NCI-H2107 (cell line): ENCODE measurements at regions not wholly inside any gene's neighbourhood (a gene's known extent, or its start where the extent isn't known, plus 50 kb on each side); places are given as distances from the start of the nearest gene placed in this dataset.

Experiments
- DNase-seq: peaks from one replicate; lab custom pipeline; 2025; lab: John Stamatoyannopoulos, UW

DNA sequence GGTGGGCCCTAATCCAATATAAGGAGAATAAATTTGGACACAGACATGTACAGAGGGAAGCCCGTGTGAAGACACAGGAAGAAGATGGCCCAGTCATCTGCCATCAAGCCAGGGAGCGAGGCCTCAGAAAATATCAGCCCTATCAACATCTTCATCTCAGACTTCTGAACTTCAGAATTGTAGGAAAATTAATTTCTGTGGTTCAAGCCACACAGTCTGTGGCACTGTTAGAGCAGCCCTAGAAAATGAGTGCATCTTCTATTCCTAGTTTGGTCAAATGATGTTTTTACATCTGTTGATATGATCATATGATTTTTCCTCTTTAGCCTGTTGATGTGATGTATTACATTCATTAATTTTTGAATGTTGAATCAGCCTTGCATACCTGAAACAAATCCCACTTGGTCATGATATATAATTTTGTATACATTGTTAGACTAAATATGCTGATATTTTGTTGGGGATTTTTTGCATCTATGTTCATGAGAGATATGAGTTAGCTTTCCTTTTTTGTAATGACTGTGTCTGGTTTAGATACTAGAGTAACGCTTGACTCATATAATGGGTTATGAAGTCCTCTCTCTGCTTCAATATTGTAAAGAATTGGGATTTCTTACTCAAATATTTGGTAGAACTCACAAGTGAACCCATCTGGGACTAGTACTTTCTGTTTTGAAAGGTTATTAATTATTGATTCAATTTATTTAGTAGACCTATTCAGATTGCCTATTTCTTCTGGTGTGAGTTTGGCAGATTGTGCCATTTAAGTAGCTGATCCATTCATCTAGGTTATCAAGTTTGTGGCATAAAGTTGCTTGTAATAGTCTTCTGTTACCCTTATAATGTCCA is 451.4 kb downstream of the EIPR1 start:
- no peak for DNase-seq

DNA sequence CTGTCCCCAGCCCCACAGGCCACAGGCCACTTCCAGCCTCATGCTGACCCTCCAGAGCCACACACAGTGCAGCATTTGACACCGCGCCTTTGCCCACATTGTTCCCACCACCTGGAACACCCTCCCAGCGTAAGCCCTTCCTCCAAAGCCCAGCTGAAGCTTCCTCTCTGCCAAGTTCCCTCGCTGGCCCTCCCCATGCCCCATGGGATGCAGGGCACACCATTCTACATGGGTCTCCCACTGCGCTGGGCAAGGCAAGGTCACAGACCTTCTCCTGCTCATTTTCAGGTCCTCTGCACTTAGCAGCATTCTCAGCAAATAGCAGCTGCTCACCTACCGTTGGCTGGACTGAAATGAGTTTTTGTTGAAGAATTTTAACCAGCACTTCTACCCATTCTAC is 455.5 kb downstream of the EIPR1 start:
- no peak for DNase-seq

DNA sequence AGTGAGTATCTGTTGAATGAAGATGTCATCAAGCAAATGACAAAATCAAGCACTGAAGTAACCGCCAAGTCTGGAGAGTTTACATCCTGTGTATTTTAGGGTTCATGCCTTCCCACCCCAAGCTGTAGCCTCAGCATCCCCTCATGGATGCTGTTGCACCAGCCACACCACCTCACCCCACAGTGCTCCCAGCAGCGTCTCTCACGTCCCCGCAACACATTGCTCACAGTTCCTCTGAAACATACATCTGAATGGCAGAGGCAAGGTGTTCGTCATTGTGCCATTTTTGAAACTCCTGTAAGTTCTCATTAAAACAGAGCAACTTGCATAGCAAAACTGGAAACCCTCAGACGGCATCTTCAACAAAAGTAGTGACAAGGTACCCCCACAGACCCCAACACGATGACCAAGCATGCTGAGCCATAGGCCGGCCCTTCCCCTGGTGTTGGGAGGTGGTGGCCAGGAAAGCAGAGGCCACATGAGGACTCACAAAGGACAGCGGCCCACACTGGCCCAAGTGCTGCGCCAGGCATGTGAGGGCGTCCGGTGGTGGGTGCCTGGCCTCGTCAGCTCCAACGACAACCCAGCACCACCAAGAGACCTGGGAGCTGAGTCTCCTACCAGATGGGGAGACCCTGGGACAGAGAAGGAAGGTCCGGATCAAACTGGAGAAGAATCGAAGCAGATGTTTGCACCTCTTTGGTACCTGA is 456.5 kb downstream of the EIPR1 start:
- no peak for DNase-seq

DNA sequence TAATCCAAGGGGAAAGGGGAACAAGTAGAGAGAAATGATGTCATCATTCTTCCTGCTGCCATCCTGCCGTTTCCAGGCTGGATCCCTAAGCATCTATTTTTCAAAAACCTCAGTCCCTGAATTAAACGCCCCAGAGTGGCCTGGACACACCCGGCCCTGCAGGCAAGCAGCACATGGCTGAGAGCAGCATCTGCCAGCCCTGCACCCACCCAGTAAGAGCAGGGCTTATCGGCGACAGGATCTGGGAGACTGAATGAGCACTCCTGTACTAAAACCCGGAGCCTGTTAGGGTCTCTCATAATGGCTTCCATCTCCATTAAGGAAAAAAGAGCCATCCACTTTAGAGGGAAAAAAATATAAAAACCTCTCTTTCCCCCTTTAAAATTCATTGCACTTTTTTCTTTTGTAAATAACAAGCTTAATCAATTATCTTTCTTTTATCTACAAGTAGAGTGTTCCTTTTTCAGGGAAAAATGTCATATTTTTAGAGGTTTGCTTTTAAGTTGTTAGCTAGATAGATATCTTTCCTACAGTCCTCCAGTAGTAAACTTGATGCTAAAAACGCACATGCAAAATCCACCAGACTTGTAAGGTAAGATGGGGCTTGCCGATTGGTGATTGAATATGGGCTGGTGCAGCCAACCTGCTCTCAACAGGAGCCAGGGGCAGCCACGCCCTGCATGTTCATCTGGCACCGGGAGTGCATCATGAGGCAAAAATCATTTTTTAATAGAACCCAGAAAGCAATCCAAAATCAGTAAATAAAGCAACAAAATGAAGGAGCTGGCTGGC is 457.8 kb downstream of the EIPR1 start:
- DNase-seq = no peak

DNA sequence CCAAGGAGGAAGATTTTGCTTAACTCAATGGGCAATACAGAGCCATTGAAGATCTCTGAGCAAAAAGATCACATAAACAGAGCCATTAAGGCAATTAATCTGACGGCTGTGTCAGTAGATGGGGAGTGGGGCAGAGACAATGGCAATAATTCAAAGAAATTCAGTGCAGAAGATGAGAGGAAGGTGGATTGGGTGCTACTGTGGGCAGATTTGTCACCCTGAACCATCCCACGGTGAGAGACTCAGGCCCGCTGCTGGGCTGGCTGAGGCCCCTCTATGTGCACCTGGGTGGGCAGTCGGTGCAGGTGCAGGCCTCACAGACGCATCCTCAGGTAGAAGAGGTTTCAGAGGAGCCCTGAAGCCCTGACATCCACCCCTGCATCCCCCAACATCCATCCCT is 458.6 kb downstream of the EIPR1 start:
- DNase-seq = no peak

DNA sequence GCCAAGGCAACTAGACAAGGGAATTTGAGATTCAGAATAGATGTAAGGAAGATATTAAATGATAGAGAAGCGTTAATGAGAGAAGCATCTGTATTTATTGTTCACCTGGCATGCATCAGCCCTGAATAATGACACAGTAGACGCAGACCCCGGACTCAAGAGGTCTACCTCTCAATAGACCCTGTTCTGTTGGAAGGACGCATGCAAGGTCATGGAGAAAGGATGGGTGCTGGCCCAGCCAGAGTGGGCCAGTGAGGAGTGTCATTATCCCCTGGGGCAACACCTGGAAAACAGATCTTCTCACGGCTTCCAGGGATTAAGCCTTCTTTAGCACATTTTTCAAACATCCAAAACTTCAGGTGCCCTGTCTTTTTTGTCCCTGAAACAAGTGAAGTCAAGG is 461.0 kb downstream of the EIPR1 start:
- DNase-seq = no peak

DNA sequence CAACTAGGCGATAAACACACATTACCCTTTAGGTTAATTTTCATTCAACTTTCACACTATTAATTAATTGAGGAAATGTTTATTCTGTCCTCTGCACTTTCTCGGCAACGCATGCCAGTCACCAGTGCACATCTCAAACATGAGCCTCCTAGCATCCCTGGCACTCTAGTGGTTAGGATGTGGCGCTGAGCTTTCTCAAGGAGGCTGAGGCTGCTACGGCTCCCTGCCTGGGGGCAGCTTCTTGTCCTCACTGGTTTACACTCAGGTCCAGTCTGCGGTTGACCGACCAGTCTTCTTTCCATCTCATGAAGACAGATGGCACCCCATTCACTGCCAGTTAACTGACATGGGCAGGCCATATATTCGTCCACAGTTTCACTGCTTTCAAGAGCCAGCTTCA is 463.4 kb downstream of the EIPR1 start:
- no peak for DNase-seq

DNA sequence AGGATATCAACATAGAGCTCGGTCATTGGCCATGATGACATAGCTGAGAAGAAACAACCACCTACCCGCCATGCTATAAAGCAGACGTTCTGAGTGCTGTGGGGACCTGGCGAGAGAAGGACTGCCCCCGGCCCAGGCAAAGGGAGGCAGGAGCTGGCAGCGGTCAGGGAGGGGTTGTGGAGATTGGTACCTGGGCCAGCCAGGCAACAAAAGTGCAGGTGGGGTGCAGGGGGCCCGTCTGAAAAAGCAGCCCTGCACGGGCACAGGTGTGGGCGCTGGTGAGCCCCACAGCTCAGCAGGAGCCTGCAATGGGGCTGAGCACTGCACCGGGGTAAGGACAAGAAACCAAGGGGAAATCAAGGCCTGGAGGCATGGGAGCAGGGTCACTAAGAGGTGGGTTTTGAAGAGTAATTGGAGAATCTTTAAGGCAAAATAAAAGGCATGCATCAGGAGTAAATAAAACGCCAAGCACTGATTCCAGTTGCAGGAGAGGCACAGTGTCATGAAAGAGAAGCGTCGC is 464.0 kb downstream of the EIPR1 start:
- no peak for DNase-seq

DNA sequence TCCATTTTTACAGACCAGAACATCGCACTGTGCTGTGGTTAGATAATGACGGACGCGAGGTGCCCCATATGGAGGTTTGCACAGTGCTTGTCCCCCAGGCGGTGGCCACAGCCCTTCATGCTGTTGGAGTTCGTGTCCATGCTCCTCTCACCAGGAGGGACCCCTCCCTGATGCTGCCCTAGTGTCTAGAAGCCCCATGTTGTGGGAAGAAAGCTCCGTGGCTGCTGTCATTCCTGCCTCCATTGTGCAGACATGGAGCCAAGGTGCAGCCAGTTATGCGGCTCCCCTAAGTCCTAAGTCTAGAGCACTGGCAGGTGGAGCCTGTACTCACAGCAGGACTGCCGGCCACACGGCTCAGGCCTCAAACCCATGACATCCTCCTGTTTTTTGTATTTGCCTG is 464.9 kb downstream of the EIPR1 start:
- DNase-seq = no peak

DNA sequence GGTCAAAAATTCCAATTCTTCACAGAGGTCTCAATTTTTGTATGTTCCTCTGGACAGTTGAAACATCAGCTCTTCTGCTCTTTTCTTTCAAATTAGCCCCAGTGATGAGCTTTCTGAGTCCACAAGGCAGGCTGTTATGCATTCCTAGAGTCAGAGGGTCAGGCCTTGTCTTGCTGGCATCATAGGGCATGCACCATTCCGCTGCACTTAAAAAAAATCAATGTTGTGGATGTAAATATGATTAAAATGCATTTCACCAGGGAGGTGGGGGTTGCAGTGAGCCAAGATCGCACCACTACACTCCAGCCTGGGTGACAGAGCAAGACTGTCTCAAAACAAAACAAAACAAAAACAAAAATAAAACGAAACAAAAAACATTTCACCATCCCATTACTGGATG is 465.3 kb downstream of the EIPR1 start:
- no peak for DNase-seq

DNA sequence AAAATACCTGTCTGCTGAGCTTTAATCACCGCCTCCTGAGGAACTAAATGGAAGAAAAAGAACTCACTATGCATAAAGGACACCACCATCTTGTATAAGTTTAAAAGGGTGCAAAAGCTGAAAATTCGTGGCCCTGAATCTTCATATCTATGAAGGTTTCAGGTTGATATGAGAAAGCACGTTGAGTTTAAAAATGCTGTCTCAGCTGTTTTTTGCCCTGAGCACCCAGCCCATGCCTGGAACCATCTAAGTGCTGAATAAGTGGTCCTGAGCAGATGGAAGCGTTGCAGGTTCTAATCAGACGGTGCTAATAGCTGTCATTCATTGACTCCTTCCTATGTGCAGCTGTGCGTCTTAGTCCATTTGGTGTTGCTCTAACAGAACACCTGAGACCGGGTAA is 467.4 kb downstream of the EIPR1 start:
- DNase-seq = no peak

DNA sequence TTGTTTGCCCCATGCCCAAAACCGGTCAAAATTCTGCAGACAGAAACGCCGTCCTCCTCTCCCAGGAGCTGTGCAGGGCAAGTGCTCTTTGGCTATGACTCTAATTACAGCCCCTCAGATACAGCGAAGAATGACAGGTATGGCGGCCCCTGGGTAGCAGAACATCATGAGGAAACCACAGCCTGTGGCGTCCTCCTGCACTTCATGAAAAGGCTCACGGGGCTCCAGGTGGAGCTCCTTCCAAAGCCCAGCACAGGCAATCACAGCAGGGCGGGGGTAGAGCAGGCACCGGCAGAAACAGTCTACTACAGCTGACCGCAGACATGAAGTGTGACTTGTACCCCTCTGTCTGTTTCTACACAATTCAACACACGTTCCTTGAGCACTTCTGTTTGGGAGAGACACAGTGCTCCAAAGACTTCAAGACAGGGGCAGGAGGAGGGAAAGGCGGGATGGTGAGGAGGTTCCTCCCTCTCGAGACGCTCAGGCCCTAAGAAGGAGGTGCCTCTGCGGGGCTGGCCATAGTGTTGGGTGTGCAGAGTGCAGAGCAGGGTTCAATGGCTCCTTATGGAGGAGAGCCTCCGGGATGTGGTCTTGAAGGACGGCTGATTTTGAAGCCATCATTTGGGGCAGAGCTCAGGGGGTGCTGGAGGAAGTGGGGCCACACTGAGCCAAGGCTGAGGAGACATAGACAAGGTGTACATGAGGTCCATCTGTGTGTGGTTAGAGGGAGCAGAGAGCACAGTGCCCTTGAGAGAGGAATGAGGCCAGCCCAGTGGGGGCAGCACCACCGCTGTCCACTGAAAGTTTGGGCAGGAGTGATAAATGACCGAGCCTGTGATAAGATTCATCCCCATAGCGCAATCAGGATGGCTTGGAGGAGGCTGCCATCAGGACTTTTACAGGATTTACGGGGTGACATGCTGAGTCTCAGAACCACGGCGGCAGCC is 468.3 kb downstream of the EIPR1 start:
- no peak for DNase-seq

DNA sequence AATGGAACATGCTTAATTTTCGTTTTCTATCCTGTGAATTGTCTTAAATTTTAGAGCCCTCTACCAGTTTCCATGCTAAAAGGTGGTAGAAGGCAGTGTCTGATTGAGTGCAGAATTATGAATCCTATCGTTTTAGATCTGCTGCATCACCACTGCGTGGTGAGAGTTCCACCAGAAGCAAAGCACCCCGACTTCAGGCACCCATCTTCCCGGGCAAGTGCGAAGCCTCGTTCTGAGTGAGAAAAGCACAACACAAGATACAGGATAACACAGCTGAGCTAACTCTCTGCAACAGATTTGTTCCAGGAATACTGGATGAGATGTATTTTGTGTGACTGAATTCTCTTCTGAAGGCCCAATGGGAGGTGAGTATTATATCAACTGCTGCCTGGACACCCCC is 471.5 kb downstream of the EIPR1 start:
- DNase-seq = no peak

DNA sequence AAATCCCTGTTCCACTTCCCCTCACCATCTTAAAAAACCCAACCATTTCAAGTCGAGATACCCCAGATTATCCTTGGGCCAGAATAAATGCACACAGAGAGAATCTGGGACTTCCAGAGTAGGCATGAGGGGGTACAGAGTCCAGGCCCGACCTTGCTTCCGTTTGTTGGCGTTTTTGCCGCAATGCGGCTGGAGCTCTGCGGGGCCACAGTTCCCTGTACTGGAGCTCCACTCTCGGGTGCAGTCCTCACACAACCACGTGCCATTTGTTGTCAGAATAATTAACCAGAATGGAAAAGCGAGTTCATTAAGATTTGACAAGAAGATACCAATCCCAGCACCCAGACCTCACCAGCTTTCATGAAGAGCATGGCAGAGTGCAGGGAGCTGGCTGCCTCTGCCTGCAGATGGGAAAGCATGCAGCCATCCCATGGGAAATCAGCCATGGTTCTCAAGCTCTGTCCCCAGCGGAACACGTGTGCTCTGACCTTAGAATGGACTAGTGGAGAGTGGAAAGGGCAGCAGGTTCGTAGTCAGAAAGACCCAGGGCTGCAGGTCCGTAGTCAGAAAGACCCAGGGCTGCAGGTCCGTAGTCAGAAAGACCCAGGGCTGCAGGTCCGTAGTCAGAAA is 472.8 kb downstream of the EIPR1 start:
- no peak for DNase-seq

DNA sequence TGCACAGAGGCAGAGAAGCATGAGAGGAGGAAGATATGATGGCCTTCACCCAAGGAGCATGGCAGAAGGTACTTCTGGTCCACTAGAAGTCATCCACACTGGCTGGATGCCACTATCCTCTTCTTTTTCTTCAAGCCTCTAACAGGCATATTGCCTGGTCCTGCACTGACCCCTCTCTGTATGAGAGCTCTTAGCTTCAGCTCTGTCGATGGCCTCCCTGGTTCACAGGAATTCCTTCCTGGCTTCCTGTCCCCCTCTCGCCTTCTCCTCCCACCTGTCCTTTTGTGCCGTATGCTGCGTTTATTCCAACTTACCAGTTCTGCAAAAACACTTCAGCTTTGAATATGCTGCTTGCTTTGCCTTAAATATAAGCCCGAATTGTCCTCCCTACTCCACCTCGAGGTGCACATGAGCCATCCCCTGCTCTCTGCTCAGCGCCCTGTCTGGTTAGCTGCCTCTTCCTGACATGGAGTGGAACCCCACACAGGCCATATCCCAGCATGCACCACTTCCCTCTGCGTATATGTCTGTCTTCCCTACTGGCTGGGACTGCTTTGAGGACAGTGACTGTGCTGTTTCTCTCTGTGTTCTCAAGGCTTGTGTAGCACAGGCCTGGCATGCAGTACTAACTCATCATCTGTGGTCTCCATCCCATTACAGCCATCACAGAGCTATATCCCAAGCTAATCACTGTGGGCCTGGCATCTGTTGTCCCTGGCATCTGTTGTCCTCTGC is 474.9 kb downstream of the EIPR1 start:
- no peak for DNase-seq

DNA sequence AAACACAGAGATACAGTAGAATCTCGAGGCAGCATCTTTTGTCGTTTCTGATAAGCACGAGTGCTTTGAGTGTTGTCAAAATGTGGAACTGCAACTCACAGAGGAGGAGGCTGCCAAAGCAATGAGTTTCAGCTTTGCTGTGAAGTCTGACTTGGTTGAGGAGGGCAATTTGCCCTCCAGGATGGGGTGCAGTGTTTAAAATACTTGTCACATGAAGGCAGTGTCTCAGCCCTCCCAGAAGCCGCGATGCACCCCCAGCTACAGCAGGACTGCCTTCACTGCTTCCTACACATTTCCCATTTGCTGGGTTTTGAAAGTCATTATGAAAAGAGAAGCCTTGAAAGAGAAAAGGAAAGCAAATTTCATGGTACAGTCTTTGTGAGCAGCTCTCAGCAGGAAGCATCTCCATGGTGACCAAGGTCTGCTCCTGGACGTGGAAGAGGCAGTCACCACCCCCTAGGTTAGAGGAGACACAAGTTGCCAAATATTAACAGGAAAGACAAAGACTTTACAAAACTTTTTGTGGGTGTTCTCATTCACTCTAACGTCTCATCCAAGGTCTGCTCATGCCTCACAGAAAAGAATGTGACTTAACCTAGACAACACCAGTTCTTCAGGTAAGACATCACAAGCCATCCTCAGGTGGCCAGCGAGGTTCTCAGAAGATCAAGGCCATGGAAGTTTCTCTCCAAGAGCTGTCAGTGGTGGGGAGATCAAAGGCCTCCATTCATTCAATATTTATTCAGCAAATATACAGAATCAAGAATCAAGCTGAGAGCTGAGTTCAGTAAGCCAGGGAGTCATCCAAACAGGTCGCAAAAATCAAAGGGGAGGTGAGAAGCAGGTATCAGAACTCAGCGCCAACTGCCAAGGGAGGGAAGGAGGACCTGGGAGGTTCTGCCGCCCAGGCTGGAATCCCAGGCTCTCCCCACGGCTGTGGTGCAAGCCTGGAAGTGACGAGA is 476.0 kb downstream of the EIPR1 start:
- DNase-seq = no peak

DNA sequence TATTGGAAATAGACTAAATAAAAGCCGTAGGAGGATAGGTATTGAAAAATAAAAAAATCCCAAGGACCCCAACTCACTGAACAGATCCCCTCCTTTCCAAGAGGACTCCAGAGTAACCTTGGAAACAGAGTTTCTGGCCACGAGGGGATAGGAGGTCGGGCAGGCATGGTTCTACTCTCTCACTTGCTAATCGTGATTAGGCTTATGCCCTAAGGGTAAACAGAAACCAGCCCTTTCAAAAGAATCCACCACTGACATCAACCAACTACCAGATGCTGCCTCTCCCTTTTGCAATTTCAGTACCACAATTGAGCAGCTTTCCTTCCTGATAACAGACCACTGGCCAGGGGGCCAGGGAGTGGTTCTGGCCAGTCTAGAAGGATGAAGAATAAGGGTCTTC is 477.8 kb downstream of the EIPR1 start:
- DNase-seq = no peak

DNA sequence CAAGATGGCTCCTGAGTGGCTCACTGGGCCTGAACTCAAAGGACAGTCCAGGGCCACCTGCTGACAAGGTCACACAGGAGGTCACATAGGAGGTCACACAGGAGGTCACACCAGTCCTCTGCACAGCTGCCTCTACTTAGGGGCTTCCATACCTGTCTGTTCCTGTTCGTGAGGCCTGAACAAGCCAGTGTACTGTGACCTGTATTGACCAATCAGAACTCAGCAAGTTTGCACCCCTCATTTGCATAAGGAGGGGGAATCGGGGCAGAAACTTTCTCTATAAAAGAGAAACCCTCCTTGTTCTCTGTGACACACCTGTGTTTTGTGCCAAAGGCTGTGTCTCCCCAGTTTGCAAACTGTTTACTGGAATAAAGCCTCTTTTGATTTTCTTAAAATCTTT is 478.9 kb downstream of the EIPR1 start:
- DNase-seq = no peak

DNA sequence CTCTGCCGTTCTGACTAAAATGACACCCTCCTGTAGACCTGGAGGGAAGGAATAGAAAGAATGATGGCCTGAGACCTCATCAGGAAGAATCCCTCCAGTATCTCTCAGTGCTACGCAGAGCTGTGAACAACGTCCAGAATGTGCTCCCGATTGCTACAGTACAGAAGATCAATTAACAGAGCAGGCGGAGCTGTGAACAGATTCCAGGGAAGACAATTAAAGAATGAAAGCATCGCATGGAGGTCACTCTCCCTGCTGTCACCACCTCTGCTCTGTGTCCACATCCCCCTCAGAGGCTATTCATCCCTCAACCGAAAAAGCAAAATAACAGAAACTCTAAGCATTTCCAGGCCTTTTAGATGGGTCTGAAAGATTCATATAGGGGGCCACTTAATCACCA is 481.0 kb downstream of the EIPR1 start:
- no peak for DNase-seq
